GM12892 (cell line): ENCODE measurements at regions not wholly inside any gene's neighbourhood (a gene's known extent, or its start where the extent isn't known, plus 50 kb on each side); places are given as distances from the start of the nearest gene placed in this dataset.
"Not testable (repeated sequence)": the region's sequence is repeated elsewhere in the genome, so short reads cannot be mapped to it uniquely, and the experiment has no call there.

ENCODE experiments used
- DNase-seq: peaks from one replicate; pipeline ENCODE4 v3.0.0; 2011; ENCODE audit not compliant: insufficient read length
- FAIRE-seq: peaks from 2 replicates; lab custom pipeline; 2011; peaks lifted over from hg19 to GRCh38; lab: Jason Lieb, UNC
- POLR2A ChIP-seq: IDR thresholded peaks from 2 replicates; pipeline ENCODE4 v1.6.1; 2011; ENCODE audit warnings: low read depth, low read length, control low read depth
- POLR2AphosphoS5 ChIP-seq: IDR thresholded peaks from 2 replicates; pipeline ENCODE4 v1.6.1; 2011; ENCODE audit warnings: low read depth, low read length, control low read depth
- TAF1 ChIP-seq: IDR thresholded peaks from 2 replicates; pipeline ENCODE4 v1.6.1; 2011; ENCODE audit warnings: low read depth, mild to moderate bottlenecking, control low read depth, low read length, borderline replicate concordance

DNA sequence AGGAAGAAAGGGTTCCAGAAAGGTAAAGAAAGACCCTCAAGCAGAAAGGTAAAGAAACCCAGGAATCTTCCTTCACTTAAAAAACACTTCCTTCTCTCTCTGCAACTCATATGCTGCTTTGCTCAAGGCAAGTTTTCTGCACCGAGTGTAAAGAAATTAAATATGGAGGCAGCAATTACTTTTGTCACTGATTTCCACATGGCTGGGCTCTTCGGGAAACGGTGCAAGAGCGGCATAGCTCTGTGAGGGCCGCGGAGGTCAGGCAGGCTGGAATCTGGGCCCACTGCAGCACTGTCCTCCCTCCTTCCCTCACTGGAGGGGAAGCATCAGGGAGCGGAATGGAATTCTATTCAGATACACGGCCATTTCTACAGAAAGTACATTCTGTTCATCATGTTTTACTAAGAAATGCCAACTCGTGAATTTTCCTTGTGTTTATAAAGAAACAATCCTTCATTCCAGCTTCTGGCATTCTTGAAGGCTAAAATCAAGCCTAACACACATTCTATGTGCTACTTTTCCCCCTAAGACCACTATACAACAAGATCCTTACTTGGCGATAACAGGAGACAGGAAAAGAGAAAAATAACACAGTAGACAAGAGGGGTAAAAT is 212.2 kb downstream of the SIPA1L2 start:
- DNase-seq (no peak), FAIRE-seq (no peak)
- no peak for TF ChIP-seq POLR2A
- no peak for TF ChIP-seq POLR2AphosphoS5
- TF ChIP-seq TAF1 = no peak

DNA sequence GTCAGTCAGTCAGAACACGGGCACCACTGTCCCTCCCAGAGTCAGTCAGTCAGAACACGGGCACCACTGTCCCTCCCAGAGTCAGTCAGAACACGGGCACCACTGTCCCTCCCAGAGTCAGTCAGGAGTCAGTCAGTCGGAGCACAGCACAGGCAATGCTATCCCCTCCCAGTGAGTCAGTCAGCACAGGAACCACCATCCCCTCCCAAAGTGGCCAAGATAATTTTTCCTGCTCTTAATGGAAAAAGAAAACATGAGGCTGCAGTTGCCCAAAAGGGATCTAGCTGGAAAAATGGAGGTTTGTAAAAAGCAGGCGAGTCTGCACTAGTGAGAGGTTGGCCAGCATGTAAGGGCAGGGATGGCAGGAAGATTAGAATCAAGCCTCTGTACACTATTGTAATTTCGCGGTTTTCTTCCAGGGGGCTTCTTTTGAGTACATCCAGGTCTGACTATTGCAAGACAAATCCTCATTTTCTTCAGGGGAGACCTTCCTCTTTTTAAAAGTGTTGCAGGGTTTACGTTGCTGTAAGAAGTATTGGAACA is 213.8 kb downstream of the SIPA1L2 start:
- TF ChIP-seq TAF1 = no peak
- TF ChIP-seq POLR2AphosphoS5 = no peak
- no peak for TF ChIP-seq POLR2A
- FAIRE-seq (no peak), DNase-seq (no peak)

DNA sequence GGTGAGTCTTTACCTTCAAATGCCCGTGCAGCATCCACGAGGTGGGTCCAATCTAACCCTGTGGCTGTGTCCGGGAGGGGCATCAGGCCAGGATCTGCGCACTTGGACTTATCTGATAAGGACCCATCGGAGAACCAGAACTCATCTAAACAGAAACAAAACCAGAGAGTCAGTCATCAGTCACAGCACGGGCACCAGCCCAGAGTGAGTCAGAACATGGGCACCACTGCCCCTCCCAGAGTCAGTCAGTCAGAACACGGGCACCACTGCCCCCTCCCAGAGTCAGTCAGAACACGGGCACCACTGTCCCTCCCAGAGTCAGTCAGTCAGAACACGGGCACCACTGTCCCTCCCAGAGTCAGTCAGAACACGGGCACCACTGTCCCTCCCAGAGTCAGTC is 214.5 kb downstream of the SIPA1L2 start:
- not testable (repeated sequence) for FAIRE-seq, DNase-seq

DNA sequence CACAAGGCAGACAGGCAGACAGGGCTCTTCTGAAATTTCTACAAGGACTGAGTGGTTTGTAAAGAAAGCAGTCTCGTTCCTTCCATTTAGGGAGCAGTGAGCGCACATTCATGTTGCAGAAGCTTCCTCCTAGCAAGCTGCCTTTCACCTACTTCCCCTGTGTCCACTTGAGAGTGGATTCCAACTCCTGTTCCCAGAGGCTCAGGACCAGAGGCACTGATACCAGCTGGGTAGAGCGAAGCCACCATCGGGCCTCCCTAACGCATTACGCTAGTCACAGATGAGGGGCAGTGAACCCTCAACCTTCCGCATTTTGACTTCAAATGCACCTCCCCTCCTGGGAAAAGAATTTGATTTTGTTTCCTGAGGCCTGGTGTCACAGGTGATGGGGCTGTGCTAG is 215.8 kb downstream of the SIPA1L2 start:
- DNase-seq (no peak), FAIRE-seq (no peak)
- no peak for TF ChIP-seq POLR2A
- TF ChIP-seq POLR2AphosphoS5 = no peak
- TF ChIP-seq TAF1 = no peak

DNA sequence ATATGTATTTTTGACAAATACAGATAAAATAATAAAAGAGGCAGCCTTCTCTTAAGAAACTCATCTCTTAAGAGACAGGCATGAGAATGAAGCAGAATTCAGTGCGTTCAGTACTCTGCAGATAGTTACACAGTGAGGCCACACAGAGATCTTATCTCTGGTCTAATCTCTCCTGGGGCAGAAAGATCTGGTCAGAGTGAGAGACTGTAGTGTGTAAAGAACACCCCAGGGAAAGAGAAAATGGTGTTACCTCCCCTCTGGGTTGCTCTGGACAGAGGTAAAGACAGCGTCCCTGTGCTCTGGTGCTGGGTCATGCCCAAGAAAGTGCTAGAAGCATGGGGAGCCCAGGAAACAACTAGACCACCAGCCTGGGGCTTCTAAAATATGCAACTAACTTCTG is 216.3 kb downstream of the SIPA1L2 start:
- FAIRE-seq (no peak), DNase-seq (no peak)
- TF ChIP-seq POLR2A (no peak), TAF1 (no peak), POLR2AphosphoS5 (no peak)

DNA sequence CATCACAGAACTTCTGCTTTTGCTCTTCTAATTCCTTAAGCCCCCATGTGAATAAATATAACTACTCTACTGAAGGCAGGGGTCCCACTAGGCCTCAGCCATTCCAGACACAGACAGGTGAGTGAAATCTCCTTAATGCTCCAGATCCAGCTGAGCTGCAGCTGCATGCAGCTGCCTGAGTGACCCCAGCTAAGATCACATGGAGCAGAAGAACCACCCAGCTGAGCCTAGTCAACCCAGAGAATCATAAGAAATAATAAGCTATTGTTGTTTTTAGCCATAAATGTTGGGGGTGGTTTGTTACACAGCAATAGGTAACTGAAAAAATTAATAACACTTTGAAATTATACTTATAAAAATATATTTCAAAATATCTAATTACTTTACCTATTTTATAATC is 220.3 kb downstream of the SIPA1L2 start:
- no peak for DNase-seq
- no peak for FAIRE-seq
- TF ChIP-seq POLR2A = no peak

DNA sequence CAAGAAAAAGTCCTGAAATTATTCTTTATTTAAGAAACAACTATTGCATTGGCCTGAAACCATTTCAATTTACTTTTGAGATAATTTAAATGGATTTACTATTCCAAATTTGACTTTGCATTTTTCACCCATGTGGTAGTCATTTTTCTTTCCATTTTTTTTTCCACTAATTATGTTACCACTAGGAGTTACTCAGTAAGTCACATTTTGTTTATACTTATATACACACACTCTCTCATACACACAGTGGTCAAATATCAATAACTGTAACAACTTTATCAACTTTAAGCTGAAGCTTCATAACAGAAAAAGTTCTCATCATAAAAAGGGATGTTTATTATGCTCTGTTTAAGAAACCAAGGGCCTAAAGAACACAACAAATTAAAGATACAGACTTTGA is 222.8 kb downstream of the SIPA1L2 start:
- DNase-seq = no peak
- TF ChIP-seq TAF1 (no peak), POLR2A (no peak), POLR2AphosphoS5 (no peak)
- FAIRE-seq = no peak

DNA sequence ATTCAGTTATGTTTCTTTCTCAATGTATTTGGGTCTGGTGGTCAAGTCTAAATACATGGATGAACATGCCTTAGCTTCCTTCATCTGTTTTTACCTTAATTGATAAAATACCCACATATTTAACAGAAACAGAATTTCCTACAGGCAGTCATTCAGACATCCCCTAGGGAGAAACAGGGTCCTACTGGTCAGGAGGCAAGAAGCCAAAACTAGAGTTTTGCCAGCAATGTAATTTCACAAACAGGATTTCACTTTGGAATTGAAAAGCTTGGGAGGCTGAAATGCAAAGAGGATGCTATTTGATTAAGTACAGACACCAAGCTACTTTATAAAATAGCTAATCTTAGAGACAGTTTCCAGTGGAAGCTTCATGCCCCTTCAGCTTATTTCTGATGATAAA is 224.2 kb downstream of the SIPA1L2 start:
- FAIRE-seq (no peak), DNase-seq (no peak)

DNA sequence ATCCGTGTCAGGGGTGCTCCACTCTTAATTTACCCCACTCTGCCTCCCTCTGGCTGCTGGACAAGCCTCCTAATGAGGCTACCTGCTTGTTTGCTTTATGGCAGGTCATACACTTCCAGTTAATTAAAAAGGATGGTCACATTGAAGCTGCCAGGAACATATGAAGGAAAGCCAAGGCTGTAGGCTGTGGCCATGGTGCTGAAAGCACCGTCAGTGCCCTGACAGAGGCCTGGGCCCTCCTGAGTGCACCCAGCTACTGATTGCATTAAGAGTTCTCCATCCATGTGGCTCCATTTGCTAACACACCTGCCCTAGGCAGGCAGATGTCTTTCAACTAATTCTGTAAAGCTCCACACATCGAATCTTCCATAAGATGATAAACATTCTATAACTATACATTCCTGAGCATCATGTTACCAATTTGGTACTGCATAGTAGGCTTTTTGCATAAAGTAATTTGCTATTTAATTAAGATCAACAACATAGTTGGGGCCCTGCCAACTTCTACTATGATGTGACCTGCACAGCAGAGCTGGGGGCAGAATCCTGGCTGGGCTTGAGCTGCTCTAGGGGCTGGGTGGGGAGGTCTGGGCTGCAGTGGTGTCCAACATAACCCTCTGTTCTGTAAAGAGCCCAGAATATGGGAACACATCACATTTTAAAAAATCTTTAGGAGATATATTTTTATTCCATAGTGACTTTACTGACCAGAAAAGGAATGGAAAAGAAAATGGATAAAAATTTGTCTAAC is 224.8 kb downstream of the SIPA1L2 start:
- no peak for FAIRE-seq
- TF ChIP-seq POLR2A (no peak), TAF1 (no peak), POLR2AphosphoS5 (no peak)
- no peak for DNase-seq

More for the DNA sequence above, 224.2 kb downstream of the SIPA1L2 start:
- TF ChIP-seq TAF1 (no peak), POLR2AphosphoS5 (no peak), POLR2A (no peak)

DNA sequence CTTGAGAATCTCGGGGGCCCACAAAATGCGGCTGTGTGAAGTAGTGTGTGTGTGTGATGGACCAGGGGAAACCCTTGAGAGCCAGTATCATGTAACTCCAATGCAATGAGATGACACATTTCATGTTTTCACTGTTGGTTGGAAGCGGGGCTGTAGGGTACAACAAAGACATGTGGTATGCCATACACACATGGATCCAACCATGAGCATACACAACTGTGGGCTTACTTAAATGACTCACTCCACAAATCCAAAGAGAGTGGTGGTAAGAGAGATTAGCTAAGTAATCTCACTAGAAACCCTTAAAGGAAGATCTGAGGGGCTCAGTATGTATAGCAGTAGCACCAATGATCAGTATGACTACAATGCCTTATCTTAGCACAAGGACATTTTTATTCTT is 225.7 kb downstream of the SIPA1L2 start:
- FAIRE-seq (no peak), DNase-seq (no peak)
- TF ChIP-seq POLR2A (no peak), POLR2AphosphoS5 (no peak)

DNA sequence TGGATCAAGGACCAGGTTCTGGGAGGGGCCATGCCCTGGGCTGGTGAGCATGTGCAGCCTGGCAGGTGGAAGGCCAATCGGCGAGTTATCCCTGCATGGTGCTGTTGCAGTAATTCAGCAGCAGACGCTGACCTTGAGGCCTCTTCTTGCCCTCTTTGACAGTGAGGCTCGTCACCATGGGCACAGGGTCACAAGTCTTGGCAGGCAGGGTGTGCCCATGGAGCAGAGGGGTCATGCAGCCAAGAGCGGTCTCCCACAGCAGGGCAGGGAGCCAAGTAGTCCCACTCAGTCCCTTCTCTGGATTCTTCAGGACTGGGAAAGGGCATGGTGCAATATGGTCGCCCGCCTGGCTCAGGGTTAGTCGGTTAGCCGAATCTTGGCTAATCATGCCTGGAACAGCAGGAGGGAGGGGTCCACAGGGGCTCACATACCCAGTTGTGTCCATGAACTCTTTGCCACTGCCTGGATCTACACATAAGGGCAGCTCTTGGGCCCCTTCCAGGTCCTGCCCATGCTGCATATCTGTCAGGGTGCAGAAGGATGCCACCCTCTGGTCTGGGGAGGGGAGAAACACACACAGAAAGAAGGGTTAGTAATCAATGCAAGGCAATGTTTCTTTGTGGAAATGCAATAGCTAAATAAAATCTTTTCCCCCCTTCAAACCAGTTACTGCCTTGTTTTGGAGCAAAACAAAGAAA is 226.8 kb downstream of the SIPA1L2 start:
- TF ChIP-seq TAF1 = no peak
- TF ChIP-seq POLR2A = no peak
- no peak for TF ChIP-seq POLR2AphosphoS5
- no peak for DNase-seq
- FAIRE-seq = no peak

DNA sequence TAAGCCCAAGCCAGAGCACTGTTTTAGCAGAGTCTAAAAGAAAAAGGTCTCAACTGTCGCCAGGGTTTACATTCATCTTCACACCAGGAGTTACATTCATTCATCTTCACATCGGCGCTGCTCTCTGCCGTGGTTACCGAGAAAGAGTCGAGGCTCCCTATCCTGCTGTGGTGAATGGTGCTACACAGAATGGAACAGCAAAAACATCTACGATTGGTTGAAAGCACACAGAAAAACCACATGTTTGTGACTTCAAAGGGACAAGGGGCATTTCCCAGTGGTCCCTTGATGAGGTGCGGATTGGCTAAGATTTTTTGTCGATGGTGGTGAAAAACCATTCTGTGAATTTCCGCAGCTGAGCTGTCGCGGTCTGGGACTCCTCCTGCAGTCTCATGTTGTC is 231.1 kb downstream of the SIPA1L2 start:
- DNase-seq (no peak), FAIRE-seq (no peak)
- TF ChIP-seq POLR2AphosphoS5 (no peak), TAF1 (no peak), POLR2A (no peak)
